Stimulated activated effector memory CD8-positive, alpha-beta T cell treated with anti-CD3 and anti-CD28 coated beads, Interleukin-12 subunit alpha, Interleukin-12 subunit beta, amount 100 ng/mL, for 72 hours (primary cell): ENCODE measurements at regions not wholly inside any gene's neighbourhood (a gene's known extent, or its start where the extent isn't known, plus 50 kb on each side); places are given as distances from the start of the nearest gene placed in this dataset.
"Not testable (repeated sequence)": the region's sequence is repeated elsewhere in the genome, so short reads cannot be mapped to it uniquely, and the experiment has no call there.

ENCODE experiments used
- ATAC-seq: fragments of 150-1000 bp; cut with Tn5 transposase; 2 replicates; pipeline ENCODE4 v1.10.0; 2021
- DNase-seq, 2 donors: peaks; one replicate each; pipeline ENCODE4 v3.0.0; 2021 to 2022; ENCODE audit warnings: low spot score in 2 of 2
- H3K27ac Mint-ChIP-seq: one replicate; pipeline ENCODE4 v1.8.0; 2022; ENCODE audit warnings: mild to moderate bottlenecking, mixed read lengths
- H3K36me3 Mint-ChIP-seq: one replicate; pipeline ENCODE4 v1.8.0; 2022; ENCODE audit warnings: mild to moderate bottlenecking, mixed read lengths
- H3K4me1 Mint-ChIP-seq: one replicate; pipeline ENCODE4 v1.8.0; 2022; ENCODE audit warnings: mixed read lengths
- H3K4me3 Mint-ChIP-seq: one replicate; pipeline ENCODE4 v1.8.0; 2022; ENCODE audit warnings: mild to moderate bottlenecking, mixed read lengths
- H3K9me3 Mint-ChIP-seq: one replicate; pipeline ENCODE4 v1.8.0; 2022; ENCODE audit warnings: mixed read lengths

DNA sequence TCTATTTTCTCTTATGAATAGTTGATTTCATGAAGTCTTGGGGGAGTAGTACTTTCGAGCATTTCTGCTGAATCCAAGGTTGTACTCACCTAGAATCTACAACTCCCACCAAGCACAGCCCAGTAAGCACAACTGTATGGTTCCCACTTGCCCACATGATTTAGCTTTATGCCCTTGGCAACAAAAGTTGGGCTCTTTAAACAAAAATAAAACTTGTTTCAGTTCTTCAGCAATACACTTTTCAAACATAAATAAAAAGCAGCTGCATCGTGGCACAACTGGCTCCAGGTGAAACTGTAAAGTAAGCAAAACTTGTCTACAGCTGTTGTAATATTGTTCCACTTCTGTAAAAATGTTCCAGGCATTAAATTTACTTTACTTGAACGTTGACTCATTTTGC lies 99.8 kb upstream of the FSIP2 start:
- Mint-ChIP-seq H3K9me3 (peaks cover 17% of the 10 kb centered on the region), H3K27ac (no peak overlapping the region), H3K36me3 (no peaks in the 10 kb centered on the region), H3K4me3 (no peak overlapping the region), H3K4me1 (no peaks in the 10 kb centered on the region)
- ATAC-seq (no peak), DNase-seq (no peak)

DNA sequence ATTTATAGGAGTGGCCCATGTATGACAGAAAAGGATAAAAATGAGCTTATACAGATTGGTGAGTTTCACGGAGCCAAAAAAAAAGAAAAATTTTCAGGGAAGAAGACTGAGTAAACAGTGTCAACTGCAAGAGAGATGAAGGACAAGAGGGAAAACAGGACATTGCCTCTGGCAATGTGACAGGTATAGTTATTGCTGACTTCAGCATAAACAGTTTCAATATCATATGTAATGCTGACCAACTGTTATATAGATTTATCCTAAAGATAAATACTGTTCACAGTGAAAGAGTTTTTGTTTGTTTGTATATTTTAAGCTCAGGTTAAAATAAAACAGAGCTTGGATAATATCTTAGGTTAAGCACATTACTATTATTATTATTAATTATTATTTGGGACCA lies 98.0 kb upstream of the FSIP2 start:
- no peak overlapping the region for H3K27ac Mint-ChIP-seq
- H3K9me3 Mint-ChIP-seq = peaks cover 7% of the 10 kb centered on the region
- H3K4me1 Mint-ChIP-seq = no peaks in the 10 kb centered on the region
- H3K4me3 Mint-ChIP-seq = no peak overlapping the region
- H3K36me3 Mint-ChIP-seq = no peaks in the 10 kb centered on the region
- DNase-seq (no peak), ATAC-seq (no peak)

DNA sequence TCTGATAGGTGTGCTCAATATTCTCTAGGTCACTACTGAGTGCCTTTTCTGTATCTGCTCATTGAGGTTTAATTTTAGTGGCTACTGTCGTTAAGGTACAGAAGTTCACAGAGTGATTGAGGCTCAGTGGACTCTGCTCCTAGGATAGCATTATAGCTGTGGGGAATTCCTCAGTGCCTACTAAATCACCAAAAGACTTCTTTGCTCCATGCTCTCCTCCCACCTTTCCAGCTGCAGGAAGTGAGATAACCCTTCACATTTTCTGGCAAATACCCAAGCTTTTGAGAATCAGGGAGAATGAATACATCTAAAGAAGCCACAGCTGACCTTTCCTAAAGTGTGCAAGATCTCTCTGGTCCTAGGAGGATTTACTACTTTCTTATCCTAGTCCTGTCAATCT lies 95.2 kb upstream of the FSIP2 start:
- Mint-ChIP-seq H3K4me1 (no peaks in the 10 kb centered on the region), H3K36me3 (no peaks in the 10 kb centered on the region), H3K4me3 (no peak overlapping the region), H3K9me3 (peaks cover 12% of the 10 kb centered on the region), H3K27ac (no peak overlapping the region)
- ATAC-seq (no peak), DNase-seq (no peak)

DNA sequence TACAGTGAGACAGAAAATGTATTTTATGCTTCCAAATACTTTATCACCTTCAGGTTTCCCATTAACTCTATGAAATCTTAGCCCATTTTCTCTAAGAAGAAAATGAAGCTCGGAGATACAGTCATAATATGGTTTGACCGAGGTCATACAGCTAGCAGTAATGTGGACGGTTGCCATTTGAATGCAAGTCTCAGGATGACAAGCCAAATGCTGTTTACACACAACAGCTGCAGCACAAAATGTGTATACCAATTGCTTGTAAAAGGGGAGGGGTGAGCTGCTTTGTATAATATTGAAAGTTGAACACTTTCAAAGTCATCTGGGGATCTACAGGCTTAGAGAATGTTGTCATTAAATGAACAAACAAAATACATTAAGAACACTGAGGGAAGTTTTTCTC lies 93.8 kb upstream of the FSIP2 start:
- Mint-ChIP-seq H3K9me3 (peaks cover 18% of the 10 kb centered on the region), H3K4me1 (no peaks in the 10 kb centered on the region), H3K4me3 (no peak overlapping the region), H3K27ac (no peak overlapping the region), H3K36me3 (no peaks in the 10 kb centered on the region)
- no peak for DNase-seq
- ATAC-seq = no peak

DNA sequence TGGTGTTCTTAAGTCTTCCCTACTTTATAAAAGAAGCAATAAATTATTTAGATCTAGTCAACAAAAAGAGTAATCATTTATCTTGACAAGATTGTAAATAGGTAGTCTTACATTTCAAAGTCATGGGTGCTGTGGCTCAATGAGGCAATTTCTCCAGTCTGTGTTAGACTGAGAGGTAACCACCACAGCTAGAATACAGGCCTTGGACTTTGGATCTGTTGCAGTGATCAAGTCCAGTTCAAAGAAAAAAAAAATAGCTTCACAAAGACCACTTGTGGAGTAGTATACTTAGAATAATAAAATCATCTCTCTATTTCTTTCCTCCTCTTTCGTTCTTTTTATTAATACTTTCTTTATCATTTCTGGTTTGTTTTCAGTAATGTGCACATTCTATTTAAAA lies 93.1 kb upstream of the FSIP2 start:
- H3K36me3 Mint-ChIP-seq = no peaks in the 10 kb centered on the region
- no peaks in the 10 kb centered on the region for H3K4me1 Mint-ChIP-seq
- ATAC-seq (no peak), DNase-seq (no peak)
- H3K27ac Mint-ChIP-seq = no peak overlapping the region
- H3K4me3 Mint-ChIP-seq = no peak overlapping the region
- peaks cover 15% of the 10 kb centered on the region for H3K9me3 Mint-ChIP-seq

DNA sequence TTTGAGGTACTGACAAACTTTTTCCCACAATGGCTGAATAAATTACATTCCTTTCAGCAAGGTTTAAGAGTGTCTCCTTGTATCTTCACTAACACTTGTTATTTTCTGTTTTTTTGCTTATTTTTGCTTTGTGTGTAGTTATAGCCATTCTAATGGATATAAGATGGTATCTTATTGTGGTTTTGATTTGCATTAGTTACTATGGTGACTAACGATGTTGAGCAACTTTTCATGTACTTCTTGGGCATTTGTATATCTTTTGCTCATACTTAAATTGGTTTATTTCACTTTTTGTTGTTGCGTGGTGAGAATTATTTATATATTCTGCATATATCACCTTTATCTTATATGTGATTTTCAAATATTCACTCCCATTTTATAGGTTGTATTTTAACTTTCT lies 79.9 kb upstream of the FSIP2 start:
- DNase-seq = no peak
- Mint-ChIP-seq H3K27ac (no peak overlapping the region), H3K9me3 (peaks cover 5% of the 10 kb centered on the region), H3K4me3 (no peak overlapping the region), H3K4me1 (no peaks in the 10 kb centered on the region), H3K36me3 (no peaks in the 10 kb centered on the region)
- ATAC-seq = no peak

DNA sequence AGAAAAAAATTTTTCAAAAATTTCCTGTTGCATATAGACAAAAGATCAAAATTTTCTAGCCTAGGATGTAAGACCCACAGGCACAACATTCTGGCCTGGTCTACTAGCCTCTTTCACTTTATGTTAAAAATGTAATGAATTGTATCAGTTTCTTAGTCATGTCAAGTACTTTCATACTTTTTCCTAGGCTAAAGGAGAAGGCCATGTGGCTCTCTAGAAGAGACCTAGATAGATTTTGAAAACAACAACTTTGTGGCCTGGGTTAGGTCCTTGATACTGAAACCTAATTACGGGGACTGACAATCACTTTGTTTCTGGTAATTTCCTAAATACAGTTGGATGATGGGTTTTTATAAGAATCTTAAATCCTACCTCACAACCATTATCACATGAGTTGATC lies 74.8 kb upstream of the FSIP2 start:
- ATAC-seq = no peak
- no peak overlapping the region for H3K27ac Mint-ChIP-seq
- no peaks in the 10 kb centered on the region for H3K36me3 Mint-ChIP-seq

DNA sequence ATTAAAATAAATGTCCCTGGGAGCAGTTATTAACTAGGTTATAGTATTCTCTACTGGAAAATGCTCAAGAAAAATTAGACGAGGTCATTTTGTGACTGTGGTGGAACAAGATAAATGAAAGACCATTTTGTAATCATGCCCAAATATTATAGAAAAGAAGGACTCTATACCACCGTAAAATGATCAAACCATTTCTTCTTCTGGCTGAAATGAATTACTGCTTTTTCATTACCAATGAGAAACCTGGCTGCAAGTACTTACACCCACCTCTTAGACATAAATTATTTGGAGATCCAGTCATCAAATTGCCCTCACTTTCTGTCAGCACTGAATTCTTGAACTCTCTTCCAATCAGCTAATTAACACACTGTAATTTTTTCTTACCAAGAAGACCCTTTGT lies 74.2 kb upstream of the FSIP2 start:
- Mint-ChIP-seq H3K9me3 (peaks cover 10% of the 10 kb centered on the region), H3K36me3 (no peaks in the 10 kb centered on the region), H3K4me1 (no peaks in the 10 kb centered on the region), H3K4me3 (no peak overlapping the region), H3K27ac (no peak overlapping the region)
- ATAC-seq (no peak), DNase-seq (no peak)

More for the DNA sequence above, 74.8 kb upstream of the FSIP2 start:
- DNase-seq = no peak
- Mint-ChIP-seq H3K4me1 (no peaks in the 10 kb centered on the region), H3K4me3 (no peak overlapping the region), H3K9me3 (peaks cover 8% of the 10 kb centered on the region)

DNA sequence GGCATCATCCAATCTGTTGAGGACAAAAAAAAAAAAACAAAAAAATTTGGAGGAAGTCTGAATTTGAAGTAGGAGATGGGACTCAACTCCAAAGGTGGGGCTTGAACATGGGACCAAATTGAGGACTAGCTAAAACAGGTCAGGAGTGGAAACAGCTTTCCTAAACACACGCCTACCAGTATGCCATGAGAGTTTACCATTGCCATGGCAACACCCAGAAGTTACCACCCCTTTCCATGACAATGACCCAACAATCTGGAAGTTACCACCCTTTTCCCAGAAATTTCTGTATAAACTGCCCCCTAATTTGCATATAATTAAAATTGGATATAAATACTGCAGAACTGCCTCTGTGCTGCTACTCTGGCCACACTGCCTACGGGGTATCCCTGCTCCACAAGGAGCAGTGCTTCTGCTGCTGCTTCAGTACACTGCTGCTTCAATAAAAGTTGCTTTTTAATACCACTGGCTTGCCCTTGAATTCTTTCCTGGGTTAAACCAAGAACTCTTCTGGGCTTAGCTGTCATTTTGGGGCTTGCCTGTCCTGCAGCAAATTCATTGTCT lies 73.3 kb upstream of the FSIP2 start:
- ATAC-seq (no peak), DNase-seq (no peak)
- Mint-ChIP-seq H3K4me3 (no peak overlapping the region), H3K36me3 (no peaks in the 10 kb centered on the region), H3K4me1 (no peaks in the 10 kb centered on the region), H3K9me3 (peaks cover 13% of the 10 kb centered on the region), H3K27ac (no peak overlapping the region)

DNA sequence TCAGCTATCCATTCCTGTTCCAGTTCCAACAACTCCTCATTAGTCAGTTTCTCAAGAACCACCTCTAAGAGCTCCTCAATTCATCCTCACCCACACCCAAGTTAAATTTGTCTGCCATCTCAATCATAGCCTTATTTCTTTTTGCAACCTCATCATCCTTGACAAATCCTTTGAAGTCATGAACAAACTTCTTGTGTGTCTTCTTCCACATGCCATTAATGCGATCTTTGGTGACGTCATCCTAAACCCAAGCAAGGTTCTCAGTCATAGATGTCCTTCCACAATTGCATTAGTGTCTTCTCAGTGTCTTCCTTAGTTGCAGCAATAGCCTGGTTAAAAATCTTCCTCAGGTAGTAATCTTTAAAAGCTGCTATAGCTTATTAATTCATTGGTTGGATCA lies 71.2 kb upstream of the FSIP2 start:
- H3K27ac Mint-ChIP-seq = no peak overlapping the region
- H3K9me3 Mint-ChIP-seq = peaks cover 22% of the 10 kb centered on the region
- no peak for DNase-seq
- no peaks in the 10 kb centered on the region for H3K36me3 Mint-ChIP-seq
- no peak for ATAC-seq
- H3K4me3 Mint-ChIP-seq = no peak overlapping the region
- H3K4me1 Mint-ChIP-seq = no peaks in the 10 kb centered on the region

DNA sequence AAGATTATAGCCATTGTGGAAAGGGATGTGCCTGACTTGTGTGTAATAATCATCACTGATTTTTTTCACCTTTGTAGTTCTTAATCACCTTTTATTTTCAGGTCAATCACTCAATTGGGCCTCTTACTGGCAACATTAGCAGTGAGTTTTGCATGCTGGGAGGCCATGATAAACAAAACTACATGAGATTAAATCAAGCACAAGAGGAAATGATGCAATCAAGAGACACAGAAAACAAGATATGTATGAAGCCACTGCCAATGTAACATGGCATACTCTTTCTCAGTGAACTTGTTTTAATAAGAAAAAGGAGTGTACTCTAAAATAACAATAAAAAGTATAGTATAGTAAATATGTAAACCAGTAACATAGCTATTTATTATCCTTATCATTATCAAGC lies 69.9 kb upstream of the FSIP2 start:
- H3K9me3 Mint-ChIP-seq = peaks cover 22% of the 10 kb centered on the region
- ATAC-seq (no peak), DNase-seq (no peak)
- no peak overlapping the region for H3K27ac Mint-ChIP-seq
- no peaks in the 10 kb centered on the region for H3K36me3 Mint-ChIP-seq
- no peak overlapping the region for H3K4me3 Mint-ChIP-seq
- H3K4me1 Mint-ChIP-seq = no peaks in the 10 kb centered on the region

DNA sequence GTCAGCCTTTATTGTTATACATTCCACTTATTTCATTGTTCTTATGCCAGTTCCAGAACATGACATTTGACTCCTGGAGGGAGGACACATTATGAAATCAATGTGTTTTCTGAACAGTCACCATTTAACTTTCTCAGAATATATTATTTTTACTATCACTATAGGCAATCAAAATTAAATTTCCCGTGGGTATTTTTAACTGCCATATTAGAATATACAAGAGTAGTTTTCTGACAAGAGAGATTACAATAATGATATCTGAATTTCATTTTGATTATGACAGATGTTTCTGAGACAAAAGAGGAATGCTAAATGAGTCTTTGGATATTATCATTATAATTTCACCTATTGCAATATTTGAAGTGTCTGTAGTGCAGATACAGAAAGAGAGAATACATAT lies 64.4 kb upstream of the FSIP2 start:
- ATAC-seq (no peak), DNase-seq (no peak)
- no peaks in the 10 kb centered on the region for H3K36me3 Mint-ChIP-seq
- peaks cover 14% of the 10 kb centered on the region for H3K9me3 Mint-ChIP-seq
- no peak overlapping the region for H3K4me3 Mint-ChIP-seq
- no peaks in the 10 kb centered on the region for H3K4me1 Mint-ChIP-seq
- H3K27ac Mint-ChIP-seq = no peak overlapping the region

DNA sequence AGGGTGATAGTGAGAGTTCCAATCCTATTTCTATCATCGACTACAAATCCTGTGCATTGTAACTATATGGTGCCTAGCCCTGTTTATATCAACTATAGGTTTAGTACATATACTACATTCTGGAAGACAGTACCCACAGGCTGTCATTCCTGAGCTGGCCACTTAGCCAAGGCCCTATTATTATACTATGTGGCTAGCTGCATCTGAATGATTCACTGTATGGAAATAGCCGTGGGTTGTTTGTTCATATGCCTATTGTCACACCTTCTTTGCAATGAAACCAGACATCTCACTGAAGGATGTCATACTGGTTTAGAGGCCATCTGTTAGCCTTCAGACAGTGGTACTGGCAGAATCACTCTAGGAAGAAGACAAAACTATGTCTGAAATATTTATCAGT lies 62.3 kb upstream of the FSIP2 start:
- H3K4me3 Mint-ChIP-seq = no peak overlapping the region
- peaks cover 9% of the 10 kb centered on the region for H3K9me3 Mint-ChIP-seq
- DNase-seq (no peak), ATAC-seq (no peak)
- no peak overlapping the region for H3K27ac Mint-ChIP-seq
- H3K36me3 Mint-ChIP-seq = no peaks in the 10 kb centered on the region
- H3K4me1 Mint-ChIP-seq = no peaks in the 10 kb centered on the region

DNA sequence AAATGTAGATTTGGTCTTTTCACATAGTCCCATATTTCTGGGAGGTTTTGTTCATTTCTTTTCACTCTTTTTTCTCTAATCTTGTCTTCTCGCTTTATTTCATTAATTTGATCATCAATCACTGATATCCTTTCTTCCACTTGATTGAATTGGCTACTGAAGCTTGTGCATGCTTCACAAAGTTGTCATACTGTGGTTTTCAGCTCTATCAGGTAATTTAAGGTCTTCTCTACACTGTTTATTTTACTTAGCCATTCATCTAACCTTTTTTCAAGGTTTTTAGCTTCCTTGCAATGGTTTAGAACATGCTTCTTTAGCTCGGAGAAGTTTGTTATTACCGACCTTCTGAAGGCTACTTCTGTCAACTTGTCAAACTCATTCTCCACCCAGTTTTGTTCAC lies 51.6 kb upstream of the FSIP2 start:
- not testable (repeated sequence) for H3K27ac Mint-ChIP-seq, DNase-seq, ATAC-seq, H3K36me3 Mint-ChIP-seq, H3K4me1 Mint-ChIP-seq, H3K4me3 Mint-ChIP-seq
- H3K9me3 Mint-ChIP-seq = peaks cover 19% of the 10 kb centered on the region

DNA sequence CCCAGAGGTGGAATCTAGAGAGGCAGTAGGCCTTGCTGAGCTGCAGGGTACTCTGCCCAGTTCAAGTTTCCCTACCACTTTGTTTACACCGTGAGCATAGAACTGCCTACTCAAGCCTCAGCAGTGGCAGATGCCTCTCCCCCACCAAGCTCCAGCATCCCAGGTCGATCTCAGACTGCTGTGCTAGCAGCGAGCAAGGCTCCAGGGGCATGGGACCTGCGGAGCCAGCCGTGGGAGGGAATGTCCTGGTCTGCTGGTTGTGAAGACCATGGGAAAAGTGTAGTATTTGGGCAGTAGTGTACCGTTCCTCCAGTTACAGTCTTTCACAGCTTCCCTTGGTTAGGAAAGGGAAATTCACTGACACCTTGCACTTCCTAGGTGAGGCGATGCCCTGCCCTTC lies 50.6 kb upstream of the FSIP2 start:
- DNase-seq (no peak), ATAC-seq (no peak)
- no peaks in the 10 kb centered on the region for H3K4me1 Mint-ChIP-seq
- no peak overlapping the region for H3K4me3 Mint-ChIP-seq
- no peak overlapping the region for H3K27ac Mint-ChIP-seq
- H3K9me3 Mint-ChIP-seq = peaks cover 19% of the 10 kb centered on the region
- H3K36me3 Mint-ChIP-seq = no peaks in the 10 kb centered on the region
